GM21529 (cell line): ENCODE measurements at regions not wholly inside any gene's neighbourhood (a gene's known extent, or its start where the extent isn't known, plus 50 kb on each side); places are given as distances from the start of the nearest gene placed in this dataset.

ENCODE experiments used
- ATAC-seq: cut with Tn5 transposase; IDR thresholded peaks from one replicate; pipeline ENCODE4 v1.9.1; 2021; ENCODE audit not compliant: unreplicated experiment

DNA sequence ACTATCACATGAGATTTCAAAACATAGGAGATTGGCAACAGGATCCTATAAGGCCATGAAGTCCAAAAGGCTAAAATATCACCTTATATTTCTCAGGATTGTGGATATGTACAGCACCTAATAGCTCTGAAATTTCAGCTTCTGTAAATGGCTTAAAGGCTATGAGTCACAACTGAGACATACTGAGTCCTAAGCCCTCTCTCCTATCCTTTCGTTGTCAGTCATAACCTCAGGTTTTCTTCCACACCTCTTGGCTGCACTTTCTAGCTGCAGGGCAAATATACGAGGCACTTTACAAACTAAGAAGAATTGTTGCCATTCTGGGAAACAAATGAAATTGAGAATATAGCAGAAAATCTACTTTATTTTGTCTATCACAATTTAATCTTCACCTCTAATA lies 969.9 kb upstream of the EPHA7 start:
- ATAC-seq, result no peak

DNA sequence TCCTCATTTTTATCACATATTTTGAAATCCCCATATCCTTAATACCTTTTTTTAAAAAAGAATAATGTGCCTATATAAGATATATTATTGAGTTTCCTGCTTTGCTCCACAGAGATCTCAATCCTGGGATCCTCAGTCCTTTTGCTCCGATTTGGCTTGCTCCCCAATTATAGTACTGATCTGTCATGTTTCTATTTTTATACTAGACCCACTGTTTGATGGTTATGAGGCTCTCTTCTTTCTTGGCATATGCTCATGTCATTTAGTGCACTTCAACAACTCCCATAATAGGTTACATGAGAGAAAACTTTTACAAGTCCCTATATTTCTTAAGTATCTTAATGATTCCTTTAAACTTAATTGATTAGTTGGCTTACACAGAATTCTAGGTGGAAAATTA lies 958.5 kb upstream of the EPHA7 start:
- no peak for ATAC-seq

DNA sequence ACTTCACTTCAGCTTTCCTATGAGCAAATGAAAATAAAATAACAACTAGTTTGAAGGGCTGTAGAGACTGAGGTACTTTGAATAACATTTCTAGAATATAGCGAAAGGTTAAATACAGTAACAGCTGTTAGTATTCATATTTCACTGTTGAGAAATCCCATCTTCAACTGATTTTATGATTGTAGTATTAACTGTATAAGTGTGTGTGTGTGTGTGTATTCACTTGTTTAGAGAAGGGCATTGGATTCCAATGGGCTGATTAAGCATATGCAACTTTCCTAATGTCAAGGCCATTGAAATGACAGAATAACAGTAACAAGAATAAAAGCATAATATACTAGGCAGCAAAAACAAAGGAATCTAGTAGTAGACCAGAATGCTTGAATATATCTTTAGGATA lies 957.5 kb upstream of the EPHA7 start:
- ATAC-seq, result no peak

DNA sequence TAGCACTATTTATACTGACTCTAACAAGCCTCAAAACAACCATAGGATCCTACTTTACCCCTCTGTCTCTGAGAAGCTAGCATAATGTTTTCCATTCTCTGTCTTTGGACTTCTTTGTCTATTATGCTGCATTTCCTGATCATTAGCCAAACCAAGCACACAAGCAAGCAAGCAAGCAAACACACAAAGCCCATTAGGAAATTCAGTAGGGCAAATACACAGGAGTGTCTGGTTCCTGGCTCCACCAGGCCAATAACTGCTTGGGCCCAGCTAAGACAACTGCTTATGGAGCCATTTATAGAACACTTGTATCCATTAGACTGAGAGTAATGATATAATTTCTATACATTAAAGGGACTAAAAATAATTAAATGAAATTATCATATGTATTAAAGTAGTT lies 952.9 kb upstream of the EPHA7 start:
- ATAC-seq, result no peak

DNA sequence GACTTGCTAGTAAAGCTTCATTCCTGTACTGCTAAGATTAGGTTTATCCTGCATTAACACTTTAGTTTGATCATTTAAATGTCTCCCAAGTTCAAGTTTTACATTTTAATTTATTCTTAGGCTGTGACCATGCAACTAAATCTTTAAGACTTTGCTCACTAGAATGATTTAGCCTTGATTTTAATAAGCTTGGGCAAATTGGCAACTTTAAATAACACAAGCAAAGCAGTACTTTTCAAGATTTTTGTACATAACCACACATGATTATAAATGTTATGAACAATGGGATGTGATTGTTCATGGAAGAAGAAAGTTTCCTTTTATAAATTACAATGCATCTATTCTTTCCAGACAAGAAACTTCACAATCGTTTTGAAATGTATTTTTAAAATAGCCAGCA lies 948.0 kb upstream of the EPHA7 start:
- ATAC-seq, result no peak

DNA sequence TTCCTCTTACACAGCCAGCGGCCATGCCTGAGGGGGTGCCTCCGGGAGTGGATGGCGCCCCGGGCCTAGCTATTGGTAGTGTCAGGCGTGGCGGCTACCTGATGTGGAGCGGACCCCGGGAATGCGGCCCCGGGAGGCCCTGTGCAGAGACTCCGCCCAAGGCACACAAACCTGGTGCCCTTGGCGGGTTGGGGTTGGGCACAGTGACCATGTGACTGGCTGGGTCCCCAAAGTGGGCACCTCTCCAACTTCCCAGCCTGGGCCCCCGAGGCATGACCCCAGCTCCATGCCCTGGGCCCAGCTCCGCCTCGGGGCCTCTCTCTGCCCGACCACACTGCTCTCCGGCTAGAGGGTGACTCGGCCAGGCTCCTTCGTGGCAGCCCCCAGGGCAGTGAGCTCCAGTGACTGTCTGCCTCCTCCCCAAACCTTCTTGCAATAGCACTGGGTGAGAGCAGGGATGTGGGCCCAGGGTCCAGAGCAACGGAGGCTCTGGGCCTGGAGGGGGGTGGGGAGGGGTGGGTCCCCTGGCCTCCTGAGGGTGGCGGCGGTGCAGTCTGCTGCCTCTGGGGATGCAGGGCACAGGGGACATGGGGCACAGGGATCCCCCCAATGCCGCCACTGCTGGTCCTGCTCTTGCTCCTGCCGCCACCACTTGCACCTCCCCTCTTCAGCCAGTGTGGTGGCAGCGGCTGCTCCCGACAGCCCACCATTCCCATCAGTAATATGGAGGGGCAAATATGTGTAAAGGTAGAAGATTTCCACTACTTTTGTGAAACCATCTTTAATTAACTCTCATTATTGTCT lies 942.9 kb upstream of the EPHA7 start:
- ATAC-seq, result no peak

DNA sequence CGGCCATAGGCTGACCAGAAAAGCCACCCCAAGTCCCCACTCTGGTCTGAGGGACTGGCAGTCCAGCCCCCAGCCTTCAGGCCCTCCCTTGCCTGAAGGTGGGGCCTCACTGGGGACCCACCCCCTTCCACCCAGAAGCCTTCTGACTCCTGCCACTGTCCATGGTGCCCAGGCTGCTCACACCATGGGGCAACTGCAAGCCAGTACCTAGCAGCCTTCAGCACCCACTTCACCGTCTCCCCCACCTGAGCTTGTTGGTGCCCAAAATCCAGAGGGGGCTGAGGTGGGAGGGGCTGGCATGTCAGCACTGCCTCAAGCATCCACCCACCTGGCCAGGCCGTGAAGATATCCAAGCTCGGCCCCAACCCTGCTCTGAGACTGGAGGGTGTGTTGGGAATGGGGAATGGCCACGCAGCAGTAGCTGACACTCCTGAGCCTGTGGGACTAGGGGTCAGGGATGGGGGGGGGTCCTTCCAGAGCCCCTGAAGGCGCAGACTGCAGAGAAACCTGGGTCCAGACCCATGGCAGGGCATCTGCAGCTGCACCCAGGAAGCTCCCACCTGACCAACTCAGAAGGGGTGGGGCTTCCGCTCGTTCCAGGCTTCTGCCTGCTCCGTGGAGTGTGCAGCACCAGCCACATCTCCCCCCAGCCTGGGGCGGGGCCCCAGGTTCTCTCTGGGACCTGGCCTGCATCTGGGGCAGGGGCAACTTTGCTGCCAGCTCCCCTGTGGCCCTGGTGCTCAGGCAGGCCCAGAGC lies 942.1 kb upstream of the EPHA7 start:
- ATAC-seq, result no peak

DNA sequence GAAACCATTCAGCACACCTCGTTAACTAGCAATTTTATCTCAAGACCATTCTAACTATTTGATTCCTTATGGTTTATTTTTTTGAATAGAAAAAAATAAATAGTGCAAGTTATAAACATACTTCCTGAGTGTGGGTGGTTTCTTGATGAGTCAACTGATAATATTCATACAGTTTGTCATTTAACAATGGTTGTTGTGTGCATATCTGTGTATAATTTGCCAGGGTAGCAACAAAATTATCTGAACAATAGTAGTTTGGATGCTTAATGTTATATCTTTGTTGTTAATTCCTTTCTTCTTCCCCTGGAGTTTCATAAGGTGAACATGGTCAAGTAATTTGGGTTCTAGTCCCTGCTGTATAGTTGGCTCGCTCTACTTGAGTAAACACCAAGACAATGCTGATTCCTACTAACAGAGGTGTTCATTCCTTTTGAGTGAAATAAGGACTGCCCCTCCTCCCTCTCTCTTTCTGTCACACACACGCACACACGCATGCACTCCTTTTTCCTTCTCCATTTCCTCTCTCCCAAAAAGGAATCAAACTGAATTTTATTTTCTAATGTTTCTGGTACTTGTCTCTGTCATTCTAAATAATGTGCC lies 938.1 kb upstream of the EPHA7 start:
- no peak for ATAC-seq

DNA sequence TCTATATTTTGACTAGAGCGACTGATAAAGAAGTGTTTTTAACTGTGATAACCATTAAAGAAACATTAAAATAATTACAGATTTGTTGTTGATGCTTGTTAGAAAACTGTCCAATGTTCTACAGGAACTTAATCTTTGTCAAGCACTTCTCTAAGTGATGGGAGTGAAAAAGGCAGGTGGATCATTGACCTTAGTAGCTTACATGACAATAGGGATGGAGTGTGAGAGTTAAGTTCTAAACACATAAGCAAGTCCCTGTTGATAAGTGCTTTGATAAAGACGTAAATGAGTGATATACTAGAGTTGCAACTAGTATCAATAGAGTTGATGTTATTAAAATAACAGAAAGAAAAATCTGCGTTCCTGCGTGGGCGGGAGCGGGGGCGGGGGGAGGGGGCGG lies 931.5 kb upstream of the EPHA7 start:
- ATAC-seq, result no peak

DNA sequence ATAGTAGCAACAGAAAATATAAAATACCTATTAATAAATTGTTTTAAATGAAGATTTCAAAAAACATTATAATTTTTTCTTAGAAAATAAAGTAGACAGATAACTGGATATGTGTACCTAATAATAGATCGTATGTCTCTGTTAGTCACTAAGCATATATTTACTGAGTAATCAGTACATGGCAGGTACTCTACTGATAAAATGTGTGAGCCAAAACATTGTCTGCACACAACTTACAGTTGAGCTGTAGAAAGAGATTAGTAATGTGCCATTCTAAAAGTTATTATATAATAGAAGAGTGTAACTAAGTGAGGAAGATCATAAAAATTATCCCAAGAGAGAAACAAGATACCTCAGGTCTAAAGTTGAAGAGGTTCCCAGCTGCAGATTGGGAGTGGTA lies 929.9 kb upstream of the EPHA7 start:
- ATAC-seq, result no peak

DNA sequence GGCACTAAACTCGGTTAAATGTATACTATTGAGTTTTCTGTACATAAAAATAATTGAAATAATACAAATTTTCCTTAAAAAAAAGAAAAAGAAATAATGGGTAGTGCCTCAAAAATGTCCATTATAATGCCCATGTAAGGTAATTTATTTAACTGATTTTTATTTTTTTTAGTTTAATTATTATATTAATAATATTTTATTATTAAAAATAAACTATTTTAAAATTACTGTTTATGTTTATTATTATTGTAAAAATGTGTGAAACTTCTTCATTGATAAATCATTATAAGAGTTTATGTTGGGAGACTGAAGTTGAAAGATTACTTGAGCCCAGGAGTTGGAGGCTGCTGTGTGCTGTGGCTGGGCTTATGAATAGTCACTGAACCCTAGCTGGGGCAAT lies 925.5 kb upstream of the EPHA7 start:
- no peak for ATAC-seq

DNA sequence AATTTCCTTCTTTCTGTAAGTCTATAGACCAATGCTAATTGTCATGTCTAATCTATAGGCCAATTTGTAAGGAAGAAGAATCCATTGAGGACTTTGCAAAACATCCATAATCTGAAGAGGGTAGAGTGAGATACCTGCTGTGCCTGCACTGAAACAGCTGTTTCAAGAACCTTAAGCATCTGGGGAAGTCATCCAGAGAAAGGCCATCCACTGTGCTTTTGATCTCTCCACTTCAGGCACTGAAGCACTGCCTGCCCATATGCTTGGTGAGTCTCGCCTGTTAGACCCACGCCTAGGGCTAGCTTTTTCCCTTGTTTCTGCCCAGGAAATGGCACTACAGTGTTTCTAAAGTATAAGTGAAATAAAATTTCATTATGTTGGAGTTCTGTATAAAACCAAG lies 921.8 kb upstream of the EPHA7 start:
- no peak for ATAC-seq

DNA sequence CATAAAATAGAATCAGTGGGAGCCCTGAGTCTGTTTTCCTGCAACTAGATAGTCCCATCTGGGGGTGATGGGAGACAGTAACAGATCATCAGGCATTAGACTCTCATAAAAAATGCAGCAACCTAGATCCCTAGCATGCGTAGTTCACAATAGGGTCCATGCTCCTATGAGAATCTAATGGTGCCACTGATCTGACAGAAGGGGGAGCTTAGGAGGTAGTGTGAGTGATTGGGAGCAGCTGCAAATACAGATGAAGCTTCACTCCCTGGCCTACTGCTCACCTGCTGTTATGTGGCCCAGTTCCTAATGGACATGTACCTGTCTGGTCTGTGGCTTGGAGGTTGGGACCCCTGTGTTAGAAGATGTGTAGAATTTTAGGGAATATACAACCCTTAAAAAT lies 904.5 kb upstream of the EPHA7 start:
- no peak for ATAC-seq

DNA sequence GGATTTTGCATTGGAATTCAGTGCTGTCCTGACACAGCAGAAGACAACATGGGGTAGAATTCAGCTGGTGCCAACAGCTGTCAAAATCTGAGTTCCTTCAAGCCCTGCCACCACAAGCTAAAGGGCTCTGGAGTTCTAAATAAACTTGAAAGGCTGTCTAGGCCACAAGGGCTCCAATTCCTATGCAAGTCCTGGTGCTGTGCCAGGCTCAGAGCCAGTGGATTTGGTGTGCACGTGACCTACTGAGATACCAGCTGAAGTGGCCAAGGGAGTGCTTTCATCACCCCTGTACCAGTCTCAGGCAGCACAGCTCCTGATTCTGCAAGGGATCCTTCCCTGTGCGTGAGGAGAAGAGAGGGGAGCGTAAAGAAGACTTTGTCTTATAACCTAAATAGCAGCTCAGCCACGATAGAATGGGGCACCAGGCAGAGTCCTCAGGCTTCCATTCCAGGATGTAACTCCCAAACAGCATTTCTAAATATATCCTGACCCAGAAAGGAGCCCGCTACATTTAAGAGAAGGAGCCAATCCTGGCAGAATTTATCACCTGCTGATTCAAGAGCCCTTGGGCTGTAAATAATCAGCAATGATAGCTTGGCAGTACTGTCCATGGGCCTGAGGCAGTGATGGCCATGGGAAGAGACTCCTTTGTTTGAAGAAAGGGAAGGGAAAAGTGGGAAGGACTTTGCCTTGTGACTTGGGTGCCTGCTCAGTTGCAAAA lies 881.2 kb upstream of the EPHA7 start:
- ATAC-seq, result no peak

DNA sequence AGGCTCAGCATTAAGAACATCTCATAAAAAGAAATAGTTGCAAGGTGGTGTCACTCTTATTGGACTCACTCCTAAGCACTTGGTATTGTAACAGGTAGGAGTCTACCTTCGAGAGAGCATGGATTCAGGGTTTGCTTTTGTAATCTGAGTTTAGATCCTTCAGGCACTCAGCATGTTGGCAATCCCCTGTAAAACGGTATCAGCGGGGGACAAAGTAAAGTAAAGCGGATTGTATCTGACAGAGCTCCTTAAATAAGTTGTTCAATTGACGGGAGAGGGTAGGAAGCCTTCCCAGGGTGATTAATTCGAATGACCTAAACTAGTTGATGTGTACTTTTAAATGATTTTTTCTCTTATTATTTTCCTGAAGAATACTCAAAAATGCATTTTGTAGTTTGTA lies 869.8 kb upstream of the EPHA7 start:
- no peak for ATAC-seq

DNA sequence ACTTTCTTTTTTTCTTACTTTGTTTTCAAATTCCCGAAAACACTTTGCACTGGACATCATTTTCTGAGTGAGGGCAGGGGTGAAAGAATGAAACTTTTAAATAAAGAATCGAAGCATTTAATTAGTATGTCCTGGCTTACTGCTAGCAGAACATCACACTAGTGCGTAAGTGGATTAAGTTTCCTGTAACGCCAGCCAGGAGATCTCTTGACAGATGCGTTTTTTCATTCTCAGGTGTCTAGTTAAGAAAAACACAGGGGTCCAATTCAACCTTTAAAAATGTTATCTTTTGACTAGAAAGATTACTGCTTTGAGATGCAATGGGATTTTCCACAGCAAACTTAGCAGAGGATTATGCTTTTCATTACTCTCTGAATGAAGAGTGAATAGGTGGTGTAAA lies 858.8 kb upstream of the EPHA7 start:
- ATAC-seq, result no peak

DNA sequence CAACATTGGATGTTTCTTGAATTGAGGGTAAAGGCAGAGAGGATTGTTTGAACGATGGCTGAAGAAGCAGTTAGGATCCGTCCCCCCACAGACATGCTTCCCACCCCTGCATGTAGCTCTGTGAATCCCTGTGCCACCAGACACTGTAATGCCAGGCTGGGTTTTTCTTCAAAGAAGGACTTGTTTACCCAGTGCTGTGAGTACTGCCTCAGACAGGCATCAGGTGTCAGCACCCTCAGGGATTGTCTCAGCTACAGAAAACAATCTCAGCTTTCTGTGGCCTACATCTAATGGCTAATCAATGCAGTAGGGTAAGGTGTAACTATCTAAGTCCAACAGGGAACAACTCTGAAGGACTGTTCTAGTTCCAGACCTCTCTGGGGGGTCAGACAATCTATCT lies 853.0 kb upstream of the EPHA7 start:
- ATAC-seq, result no peak

DNA sequence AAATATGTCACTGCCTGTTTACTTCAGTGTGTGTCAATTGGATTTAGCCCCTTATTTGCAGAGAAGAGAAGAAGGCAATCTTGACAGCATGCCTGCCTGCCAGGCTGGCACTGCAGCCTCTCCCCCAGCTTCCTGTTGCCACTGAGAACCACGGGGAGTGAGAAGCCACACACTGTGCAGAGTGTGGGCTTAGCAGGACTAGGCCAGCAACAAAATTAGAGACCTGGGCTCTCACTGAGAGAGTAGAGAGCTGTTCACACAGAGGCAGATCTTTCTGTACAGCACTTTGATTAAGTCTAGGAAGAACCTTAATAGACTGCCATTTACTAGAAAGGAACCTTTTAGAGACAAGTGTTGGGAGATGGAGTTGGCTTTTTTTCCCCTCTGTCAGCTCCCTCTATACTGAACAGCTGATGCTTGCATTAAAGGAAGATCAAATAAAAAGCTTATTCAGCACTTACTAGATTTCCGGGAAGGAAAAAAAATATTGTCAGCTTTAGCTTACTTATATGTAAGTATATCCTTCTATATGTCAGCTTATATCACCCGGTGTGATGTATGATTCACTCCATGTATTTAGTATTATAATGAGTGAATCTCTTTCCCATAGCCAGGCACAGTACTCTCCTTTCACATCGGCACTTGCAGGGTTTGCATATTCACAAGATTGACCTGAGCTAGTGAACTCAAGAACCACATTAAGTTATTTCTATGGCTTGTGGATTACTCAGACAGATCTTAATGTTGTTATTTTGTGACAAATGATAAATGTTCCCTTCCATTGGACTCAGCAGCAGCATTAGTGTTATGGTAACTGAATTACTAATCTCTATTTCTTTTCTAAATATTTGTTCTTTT lies 851.0 kb upstream of the EPHA7 start:
- no peak for ATAC-seq

DNA sequence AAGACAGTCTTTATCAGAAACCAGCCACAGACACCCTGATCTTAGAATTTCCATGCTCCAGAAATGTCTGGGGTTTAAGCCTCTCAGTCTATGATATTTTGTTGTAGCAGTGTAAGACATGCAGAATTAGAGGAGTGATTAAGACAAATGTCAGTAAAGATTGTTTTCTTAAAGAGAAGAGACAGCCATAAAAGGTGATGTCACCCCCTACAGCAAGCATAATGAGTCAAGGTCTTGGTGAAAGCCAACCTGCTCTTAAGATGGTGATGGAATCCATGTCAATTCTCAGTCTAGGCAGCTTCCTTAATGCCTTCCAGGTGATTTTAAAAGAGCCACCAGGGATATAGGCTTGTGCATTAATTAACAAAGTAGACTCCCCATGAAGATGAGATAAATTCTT lies 849.9 kb upstream of the EPHA7 start:
- no peak for ATAC-seq

DNA sequence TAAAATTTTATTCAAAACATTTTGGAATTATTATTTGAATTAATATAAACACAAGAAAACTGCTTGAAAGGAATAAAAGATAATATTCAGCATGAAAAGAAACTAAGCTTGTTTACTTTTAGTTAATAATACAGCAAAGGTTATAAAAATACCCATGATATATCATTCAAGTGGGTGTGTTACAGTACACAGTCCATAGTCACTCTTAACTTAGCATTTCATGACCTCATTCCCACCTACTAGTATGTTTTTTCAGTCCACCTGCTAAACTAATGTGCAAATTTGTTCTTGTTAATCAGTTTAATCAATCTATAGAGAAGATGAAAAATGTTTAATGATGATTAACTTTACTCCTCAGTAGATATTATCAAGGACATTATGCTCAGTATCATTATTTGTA lies 841.4 kb upstream of the EPHA7 start:
- ATAC-seq, result no peak

DNA sequence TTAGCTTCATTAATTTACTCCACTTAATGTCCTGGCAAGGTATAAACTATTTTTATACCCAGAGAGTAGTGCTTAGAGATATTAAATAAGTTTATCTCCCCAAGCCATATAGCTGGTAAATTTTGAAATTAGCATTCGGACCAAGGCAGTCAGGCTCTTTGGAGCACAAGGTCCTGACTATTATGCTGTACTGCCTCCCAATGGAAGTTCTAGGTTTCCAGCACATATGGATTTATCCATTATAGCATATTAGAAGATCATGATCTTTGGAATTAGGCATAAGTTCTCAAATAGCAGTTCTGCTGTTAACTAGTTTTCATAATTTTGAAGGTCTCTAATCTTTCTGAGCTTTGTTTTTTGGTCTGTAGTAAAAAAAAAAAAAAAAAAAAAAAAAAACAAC lies 835.3 kb upstream of the EPHA7 start:
- no peak for ATAC-seq
